ENCODE measurements at regions not wholly inside any gene's neighbourhood (a gene's known extent, or its start where the extent isn't known, plus 50 kb on each side); places are given as distances from the start of the nearest gene placed in this dataset.

DNA sequence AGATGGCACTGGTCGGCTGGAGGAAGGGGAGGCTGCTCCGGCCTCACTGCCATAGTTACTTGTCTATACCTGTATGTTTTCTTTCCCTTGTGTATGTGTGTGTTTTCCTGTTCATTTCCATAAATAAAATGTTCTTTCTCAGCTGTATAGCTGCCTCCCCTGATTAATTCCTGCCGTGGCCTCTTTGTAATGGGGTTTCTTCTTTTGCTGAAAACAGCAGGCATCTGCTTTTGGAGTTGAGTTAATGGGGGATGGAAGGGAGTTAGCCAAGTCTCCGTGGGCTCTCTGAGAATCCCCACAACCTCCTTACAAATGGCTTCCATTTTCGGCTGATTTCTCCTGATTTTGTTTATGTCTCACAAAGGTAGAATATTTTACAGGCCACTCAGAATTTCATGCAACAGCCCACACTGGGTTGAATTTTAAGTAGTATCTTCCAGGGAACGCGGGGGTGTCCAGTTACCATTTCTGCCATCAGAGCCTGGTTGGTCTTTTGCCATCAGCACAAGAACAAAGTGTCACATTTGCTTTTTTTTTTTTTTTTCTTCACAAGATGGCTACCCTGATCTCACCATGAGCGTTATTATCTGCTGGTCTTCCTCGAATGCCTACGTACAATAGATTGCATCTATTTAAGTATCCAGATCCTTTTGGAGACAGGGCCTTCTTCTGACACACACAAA, 88.1 kb upstream of the NRP1 start:
- no peak for DNase-seq (ENCODE audit: low read depth, low spot score)

DNA sequence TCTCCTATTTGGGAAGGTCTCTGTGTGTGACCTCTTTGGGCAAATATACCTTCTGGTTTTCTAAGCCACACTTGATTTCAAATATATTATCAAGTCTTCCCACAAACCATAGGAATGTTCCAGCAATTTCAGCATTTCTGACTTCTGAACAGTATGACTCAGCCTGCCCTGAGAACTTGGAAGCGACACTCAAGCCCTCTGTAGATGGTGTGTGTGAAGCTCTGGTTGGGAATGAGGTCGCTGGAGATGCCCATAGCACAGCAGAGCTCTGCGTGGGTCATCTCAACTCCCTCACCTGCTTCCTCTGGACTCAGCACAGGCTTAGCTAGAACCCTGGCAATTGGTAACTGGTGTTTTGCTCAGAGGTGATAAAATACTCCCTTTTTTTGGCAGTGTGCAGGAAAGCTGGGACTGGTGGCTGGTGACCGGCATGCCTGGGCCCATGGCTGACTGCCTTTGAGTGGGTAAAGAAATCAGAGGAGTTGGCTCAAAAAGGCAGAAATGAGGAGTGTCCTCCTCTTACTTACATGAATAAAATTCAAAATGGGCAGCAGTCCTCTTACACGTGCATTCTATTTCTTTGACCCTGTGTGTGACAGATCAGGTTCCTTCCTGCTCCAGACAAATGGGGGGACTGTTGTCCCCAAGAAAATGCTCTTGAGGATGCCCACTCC, 87.5 kb upstream of the NRP1 start:
- peak; percentile 50 for DNase-seq (ENCODE audit: low read depth, low spot score)

DNA sequence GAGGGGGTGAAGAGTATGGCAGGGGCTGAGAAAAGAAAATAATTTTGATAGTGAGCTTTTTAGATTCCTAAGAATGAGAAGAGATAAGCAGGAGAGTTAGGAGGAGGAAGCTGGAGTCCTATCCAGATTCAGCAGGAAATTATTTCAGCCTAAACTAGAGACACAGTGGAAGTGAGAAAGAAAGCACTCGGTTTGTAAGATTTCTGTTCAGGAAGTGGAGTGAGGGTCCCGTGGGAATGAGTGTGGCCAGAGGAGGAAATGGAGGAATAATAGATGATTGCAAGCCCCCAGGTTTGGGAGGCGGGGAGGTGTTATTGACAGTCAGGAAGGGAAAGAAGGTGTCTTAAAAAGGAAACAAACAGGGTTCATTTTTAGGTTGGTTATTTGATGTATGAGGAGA, 84.8 kb upstream of the NRP1 start:
- DNase-seq (ENCODE audit: low read depth, low spot score): no peak

GRCh38 chr10:33418301-33418700, 83.8 kb upstream of the NRP1 start:
- no peak for DNase-seq (ENCODE audit: low read depth, low spot score)

GRCh38 chr10:33416691-33417090, 82.2 kb upstream of the NRP1 start:
- no peak for DNase-seq (ENCODE audit: low read depth, low spot score)

DNA sequence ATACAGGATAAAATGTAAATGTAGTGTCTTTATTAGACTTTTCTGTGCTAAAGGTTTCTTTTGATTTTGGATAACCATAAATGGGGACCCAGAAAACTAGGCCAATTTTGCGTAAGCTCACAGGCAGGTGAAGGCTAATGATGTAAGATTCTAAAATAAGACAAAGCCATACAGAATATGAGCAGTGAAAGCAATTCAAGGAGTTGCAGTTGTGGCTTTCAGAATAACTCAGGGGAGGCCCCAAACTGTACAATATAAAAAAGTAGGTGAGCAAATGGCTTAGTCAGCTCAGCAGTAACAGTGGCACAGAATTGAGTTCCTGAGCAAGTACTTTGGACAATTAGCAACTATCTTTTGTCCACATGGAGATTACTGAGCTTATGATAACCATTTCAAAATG, 81.7 kb upstream of the NRP1 start:
- no peak for DNase-seq (ENCODE audit: low read depth, low spot score)

DNA sequence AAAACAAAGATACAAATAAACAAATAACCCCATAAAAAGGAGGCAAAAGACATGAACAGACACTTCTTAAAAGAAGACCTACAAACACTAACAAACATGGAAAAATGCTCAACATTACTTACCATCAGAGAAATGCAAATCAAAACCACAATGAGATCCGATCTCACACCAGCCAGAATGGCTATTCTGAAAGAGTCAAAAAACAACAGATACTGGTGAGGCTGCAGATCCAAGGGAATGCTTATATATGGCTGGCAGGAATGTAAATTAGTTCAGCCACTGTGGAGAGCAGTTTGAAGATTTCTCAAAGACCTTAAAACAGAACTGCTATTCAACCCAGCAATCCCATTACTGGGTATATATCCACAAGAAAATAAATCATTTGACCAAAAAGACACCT, 80.4 kb upstream of the NRP1 start:
- DNase-seq (ENCODE audit: low read depth, low spot score): no peak

DNA sequence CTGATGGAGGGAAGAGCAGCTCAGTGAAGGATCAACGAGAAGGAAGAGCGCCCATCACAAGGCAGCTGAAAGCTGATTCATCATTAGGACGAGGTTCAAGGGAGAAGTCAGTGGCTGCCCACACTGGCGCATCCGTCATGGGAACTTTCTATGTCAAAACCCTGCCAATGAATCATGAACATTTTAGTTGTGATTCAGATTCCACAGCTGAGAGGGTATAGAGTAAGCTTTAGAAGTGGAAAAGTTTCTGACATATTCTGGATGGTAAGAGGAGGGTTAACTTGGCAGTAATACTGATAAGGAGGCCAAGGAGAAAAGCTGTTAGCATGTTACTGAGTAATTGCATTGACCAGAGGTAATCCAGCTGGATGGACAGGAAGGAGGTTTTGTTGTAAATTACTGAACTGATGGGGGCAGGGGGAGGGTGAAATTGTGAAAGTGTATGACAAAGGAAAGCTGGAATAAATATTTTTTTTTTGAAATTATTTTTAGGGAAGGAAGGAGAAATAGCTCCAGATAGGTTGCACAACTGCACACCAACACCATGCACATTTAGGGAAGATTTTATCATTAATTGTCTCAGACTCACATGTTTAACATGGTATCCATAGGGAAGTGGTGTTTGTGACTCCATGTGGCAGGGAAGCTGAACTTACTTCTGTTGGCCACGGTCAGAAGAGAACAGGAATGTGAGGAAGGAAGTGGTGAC, 78.3 kb upstream of the NRP1 start:
- DNase-seq (ENCODE audit: low read depth, low spot score): peak; percentile 17

DNA sequence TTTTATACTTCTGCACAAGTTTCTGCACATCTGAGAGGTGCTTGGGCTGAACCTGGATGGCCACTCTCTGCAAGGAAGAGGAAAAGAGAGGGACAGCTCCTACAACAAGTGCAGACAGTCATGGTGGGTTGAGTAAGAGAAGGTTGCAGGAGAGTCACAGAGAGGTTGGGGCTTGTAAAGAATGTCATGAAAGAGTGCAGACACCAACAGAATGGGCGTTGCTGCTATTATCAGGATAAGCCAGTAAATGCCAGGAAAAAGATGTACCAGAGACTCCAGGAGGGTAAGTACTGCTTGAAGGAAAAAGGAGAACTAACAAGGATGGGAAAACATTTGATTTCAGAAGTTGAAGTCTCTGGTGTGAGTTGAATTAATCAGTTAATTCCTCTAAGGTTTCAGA, 77.8 kb upstream of the NRP1 start:
- DNase-seq (ENCODE audit: low read depth, low spot score): no peak

DNA sequence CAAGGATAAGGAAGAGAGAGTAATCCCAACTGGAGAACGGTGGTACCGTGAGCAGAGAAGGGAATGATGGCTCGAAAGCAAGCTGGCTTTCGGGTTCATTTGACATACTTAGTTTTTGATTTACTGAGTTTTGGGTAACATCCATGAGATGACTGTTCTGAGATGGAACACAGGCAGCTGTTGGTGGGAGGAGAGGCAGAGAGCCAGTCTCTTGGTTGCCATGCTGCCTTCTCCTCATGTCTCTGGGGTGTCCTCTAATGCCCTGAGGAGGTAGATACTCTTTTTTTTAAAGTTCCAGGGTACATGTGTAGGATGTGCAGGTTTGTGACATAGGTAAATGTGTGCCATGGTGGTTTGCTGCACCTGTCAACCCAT, 76.4 kb upstream of the NRP1 start:
- no peak for DNase-seq (ENCODE audit: low read depth, low spot score)

GRCh38 chr10:33410096-33410859, 75.8 kb upstream of the NRP1 start:
- DNase-seq (ENCODE audit: low read depth, low spot score): no peak

DNA sequence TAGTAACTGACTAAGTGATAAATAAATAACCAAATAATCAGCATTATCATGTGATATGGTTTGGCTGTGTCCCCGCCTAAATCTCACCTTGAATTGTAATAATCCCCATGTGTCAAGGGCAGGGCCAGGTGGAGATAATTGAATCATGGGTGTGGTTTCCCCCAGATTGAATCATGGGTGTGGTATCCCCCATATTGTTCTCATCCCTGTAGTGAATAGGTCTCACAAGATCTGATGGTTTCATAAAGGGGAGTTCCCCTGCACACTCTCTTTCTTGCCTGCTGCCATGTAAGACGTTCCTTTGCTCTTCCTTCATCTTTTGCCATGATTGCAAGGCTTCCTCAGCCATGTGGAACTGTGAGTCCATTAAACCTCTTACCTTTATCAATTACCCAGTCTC, 72.1 kb upstream of the NRP1 start:
- no peak for DNase-seq (ENCODE audit: low read depth, low spot score)

DNA sequence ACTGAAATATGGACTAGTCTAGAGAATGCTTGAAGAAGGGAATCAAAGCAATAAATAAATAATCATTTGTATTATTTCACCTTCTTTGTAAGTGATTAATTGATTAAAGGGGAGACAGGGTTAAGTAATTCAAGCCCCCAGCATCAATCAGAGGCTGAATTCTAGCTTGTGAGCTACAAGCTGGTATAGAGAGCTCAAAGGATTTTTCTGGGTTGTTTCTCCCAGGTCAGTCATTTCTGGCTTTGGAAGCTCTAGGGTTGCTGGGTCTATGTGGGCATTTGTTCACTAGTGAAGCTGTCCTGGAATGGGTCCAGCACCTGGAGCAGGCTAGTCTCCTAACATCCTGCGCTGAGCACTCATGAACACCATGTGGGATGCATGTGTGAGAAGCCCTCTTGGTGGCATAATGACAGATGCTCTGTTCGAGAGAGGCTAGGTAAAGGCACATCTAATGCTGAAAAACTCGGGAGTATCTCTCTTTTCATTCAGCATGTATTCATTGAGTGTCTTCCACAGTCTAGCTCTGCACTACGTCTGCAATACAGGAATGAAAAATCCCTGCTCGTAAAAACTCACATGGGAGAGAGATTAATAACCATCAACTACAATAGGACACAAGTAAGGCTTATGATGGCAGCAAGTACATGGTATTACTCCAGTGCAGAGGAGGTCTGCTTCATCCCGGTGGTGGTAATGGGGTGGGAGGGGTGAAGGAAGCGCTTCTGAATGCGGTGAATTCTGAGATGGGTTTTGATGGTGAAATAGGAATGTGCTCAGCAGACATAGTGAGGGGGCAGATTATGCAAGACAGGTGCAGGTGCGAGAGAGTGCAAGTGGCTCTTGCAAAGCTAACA, 68.0 kb upstream of the NRP1 start:
- DNase-seq (ENCODE audit: low read depth, low spot score): no peak

- no peak for DNase-seq (ENCODE audit: low read depth, low spot score)
Observed at GRCh38 chr10:33401300-33401699, 66.8 kb upstream of the NRP1 start.

GRCh38 chr10:33398796-33399195, 64.3 kb upstream of the NRP1 start:
- DNase-seq (ENCODE audit: low read depth, low spot score): no peak

GRCh38 chr10:33396938-33397337, 62.5 kb upstream of the NRP1 start:
- no peak for DNase-seq (ENCODE audit: low read depth, low spot score)

DNA sequence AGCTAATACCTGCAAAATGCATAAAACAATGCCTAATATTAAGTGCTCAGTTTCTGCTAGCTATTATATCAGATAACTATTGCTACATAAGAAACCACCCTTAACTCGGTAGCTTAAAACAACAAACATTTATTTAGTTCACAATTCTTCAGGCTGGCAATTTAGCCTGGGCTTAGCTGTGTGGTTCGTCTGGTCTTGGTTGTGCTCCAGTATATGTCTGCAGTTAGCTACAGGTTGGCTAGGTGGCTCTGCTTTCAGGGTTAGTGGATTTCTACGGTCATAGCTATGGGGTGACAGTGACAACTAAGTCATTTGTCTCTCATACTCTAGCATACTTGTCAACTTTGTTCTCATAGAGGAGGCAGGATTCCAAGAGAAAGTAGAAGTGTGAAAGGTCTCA, 61.8 kb upstream of the NRP1 start:
- DNase-seq (ENCODE audit: low read depth, low spot score): no peak

DNA sequence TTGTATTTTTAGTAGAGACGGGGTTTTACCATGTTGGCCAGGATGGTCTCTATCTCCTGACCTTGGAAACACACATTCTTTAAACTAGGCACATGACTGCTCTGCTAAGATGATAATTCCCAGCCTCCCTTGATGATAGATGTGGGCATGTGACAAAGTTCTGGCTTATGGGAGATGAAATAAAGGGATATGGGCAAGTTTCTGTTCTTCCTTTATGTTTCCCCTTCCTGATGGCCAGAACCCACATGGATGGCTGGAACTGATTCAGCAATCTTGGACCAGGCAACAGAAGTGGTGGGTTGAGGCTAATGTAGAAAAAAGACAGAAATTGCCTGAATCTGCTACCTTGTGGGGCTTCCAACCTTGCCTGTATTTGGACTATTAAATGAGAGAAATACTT, 60.7 kb upstream of the NRP1 start:
- no peak for DNase-seq (ENCODE audit: low read depth, low spot score)

GRCh38 chr10:33392706-33393105, 58.2 kb upstream of the NRP1 start:
- no peak for DNase-seq (ENCODE audit: low read depth, low spot score)

GRCh38 chr10:33391611-33392465, 57.4 kb upstream of the NRP1 start:
- DNase-seq (ENCODE audit: low read depth, low spot score): no peak

Measured in brain pericyte (primary cell).